ENCODE measurements at regions not wholly inside any gene's neighbourhood (a gene's known extent, or its start where the extent isn't known, plus 50 kb on each side); places are given as distances from the start of the nearest gene placed in this dataset.

DNA sequence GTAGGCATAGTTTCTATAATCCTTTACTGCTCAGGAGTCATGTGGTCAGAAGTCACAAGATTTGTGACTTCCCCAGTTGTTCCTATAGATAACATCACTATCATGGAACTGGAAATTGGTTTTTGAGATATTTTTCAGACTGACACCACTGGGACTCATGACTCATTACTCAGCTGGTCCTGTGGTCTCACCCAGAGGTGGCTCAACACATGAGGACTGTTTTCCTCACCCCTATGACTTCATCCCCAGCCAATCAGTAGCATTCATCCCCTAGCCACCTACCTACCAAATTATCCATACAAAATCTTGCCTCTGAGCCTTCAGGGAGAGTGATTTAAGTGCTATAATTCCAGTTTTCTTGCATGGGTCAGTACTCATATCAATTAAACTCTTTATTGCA is 1217.7 kb downstream of the EPHA7 start:
- H3K27ac Mint-ChIP-seq (ENCODE audit: unreplicated experiment): no peak overlapping the region
- DNase-seq (ENCODE audit: extremely low spot score, unreplicated experiment): no peak
- no peak overlapping the region for H3K4me3 Mint-ChIP-seq (ENCODE audit: unreplicated experiment)
- H3K36me3 Mint-ChIP-seq (ENCODE audit: unreplicated experiment): no peaks in the 10 kb centered on the region
- H3K27me3 Mint-ChIP-seq (ENCODE audit: unreplicated experiment): no peaks in the 10 kb centered on the region
- peaks cover 5% of the 10 kb centered on the region for H3K9me3 Mint-ChIP-seq (ENCODE audit: unreplicated experiment)
- TF ChIP-seq, protein P1, sequence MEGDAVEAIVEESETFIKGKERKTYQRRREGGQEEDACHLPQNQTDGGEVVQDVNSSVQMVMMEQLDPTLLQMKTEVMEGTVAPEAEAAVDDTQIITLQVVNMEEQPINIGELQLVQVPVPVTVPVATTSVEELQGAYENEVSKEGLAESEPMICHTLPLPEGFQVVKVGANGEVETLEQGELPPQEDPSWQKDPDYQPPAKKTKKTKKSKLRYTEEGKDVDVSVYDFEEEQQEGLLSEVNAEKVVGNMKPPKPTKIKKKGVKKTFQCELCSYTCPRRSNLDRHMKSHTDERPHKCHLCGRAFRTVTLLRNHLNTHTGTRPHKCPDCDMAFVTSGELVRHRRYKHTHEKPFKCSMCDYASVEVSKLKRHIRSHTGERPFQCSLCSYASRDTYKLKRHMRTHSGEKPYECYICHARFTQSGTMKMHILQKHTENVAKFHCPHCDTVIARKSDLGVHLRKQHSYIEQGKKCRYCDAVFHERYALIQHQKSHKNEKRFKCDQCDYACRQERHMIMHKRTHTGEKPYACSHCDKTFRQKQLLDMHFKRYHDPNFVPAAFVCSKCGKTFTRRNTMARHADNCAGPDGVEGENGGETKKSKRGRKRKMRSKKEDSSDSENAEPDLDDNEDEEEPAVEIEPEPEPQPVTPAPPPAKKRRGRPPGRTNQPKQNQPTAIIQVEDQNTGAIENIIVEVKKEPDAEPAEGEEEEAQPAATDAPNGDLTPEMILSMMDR (IDR thresholded peaks at IDR 0.05): no peak
- H3K4me1 Mint-ChIP-seq (ENCODE audit: unreplicated experiment): no peaks in the 10 kb centered on the region

DNA sequence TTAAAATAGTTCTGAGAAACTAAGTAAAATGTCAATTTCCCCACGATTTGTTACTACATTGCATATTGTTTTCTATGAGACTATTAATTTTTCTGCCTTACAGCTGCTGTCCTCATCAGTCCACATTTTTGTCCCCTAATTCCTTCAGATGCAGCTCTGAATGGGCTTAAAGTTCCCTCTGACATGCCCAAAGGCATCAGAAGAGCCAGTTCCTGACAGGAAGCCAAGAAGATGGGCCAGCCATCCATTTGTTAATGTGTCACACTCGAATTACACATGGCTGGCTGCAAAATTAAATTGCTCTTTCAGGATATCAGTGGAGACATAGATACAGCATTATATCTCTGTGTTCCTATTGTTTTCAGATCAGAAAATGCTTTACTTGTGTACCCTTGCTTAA is 1223.0 kb downstream of the EPHA7 start:
- no peaks in the 10 kb centered on the region for H3K4me1 Mint-ChIP-seq (ENCODE audit: unreplicated experiment)
- TF ChIP-seq, protein P1 (IDR thresholded peaks at IDR 0.05): no peak
- H3K4me3 Mint-ChIP-seq (ENCODE audit: unreplicated experiment): no peak overlapping the region
- H3K36me3 Mint-ChIP-seq (ENCODE audit: unreplicated experiment): no peaks in the 10 kb centered on the region
- DNase-seq (ENCODE audit: extremely low spot score, unreplicated experiment): no peak
- no peaks in the 10 kb centered on the region for H3K27me3 Mint-ChIP-seq (ENCODE audit: unreplicated experiment)
- peaks cover 9% of the 10 kb centered on the region for H3K9me3 Mint-ChIP-seq (ENCODE audit: unreplicated experiment)
- no peak overlapping the region for H3K27ac Mint-ChIP-seq (ENCODE audit: unreplicated experiment)

DNA sequence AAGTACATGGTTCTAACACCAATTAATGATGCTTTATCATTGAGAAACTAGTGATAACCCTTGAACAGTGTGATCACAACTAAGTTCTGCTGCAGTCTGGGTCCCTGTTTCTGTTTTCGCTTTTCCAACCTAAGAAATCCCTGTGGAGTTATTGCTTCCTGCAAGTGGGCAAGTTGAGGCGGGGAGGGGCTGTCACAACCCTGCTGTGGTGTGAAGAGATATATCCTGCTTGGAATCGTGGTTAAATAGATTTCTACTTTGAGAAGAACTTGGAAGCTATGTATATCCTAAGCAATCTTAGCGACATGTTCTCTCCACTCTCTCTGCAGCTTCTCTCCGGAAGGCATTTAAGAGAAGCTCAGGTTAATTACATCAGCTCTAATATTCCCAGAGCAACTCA is 1223.6 kb downstream of the EPHA7 start:
- TF ChIP-seq, protein P1 (IDR thresholded peaks at IDR 0.05): no peak
- no peak overlapping the region for H3K27ac Mint-ChIP-seq (ENCODE audit: unreplicated experiment)
- no peaks in the 10 kb centered on the region for H3K36me3 Mint-ChIP-seq (ENCODE audit: unreplicated experiment)
- H3K4me1 Mint-ChIP-seq (ENCODE audit: unreplicated experiment): no peaks in the 10 kb centered on the region
- no peaks in the 10 kb centered on the region for H3K27me3 Mint-ChIP-seq (ENCODE audit: unreplicated experiment)
- DNase-seq (ENCODE audit: extremely low spot score, unreplicated experiment): no peak
- no peak overlapping the region for H3K4me3 Mint-ChIP-seq (ENCODE audit: unreplicated experiment)
- peaks cover 9% of the 10 kb centered on the region for H3K9me3 Mint-ChIP-seq (ENCODE audit: unreplicated experiment)

DNA sequence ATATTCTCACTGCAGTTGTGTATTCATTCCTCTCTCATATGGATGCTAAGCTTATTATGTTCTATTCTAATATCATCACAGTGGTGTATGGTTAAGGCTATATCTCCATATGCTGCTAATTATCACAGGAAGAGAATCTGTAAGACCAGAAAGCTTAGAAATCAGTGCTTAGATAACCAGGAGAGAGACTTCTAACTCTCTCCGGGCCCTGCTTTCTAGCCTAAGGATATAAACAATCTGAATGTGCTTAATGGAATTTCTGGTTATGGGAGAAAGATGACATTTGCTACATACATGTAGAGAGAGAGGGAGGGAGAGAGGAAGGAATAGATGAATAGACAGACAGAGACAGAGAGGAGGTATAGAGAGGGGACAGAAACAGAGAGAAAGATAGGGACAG is 1231.3 kb downstream of the EPHA7 start:
- DNase-seq (ENCODE audit: extremely low spot score, unreplicated experiment): no peak
- H3K9me3 Mint-ChIP-seq (ENCODE audit: unreplicated experiment): peaks cover 23% of the 10 kb centered on the region
- H3K27ac Mint-ChIP-seq (ENCODE audit: unreplicated experiment): no peak overlapping the region
- H3K27me3 Mint-ChIP-seq (ENCODE audit: unreplicated experiment): no peaks in the 10 kb centered on the region
- peaks cover 6% of the 10 kb centered on the region for H3K4me1 Mint-ChIP-seq (ENCODE audit: unreplicated experiment)
- TF ChIP-seq, protein P1 (IDR thresholded peaks at IDR 0.05): no peak
- H3K36me3 Mint-ChIP-seq (ENCODE audit: unreplicated experiment): no peaks in the 10 kb centered on the region
- no peak overlapping the region for H3K4me3 Mint-ChIP-seq (ENCODE audit: unreplicated experiment)

DNA sequence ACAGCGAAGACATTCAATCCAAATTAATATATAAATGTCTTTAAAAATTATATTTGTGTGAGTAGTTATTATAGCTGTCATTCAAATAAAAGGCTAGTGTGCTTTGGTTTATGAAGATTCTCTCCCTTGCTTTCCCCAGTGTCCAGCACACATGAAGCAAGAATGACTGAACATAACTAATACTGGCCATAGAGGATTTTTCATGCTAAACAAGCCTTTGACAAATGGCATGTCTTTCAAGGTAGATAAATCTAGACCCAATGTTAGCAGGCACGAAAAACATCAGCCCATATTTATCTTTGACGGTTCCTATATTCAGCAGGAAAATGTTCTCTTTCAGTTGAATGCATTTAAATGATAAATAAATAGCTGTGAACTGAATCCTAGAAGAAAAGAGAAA is 1234.4 kb downstream of the EPHA7 start:
- Mint-ChIP-seq H3K4me1 (ENCODE audit: unreplicated experiment) (peaks cover 11% of the 10 kb centered on the region), H3K4me3 (ENCODE audit: unreplicated experiment) (no peak overlapping the region), H3K27ac (ENCODE audit: unreplicated experiment) (no peak overlapping the region), H3K27me3 (ENCODE audit: unreplicated experiment) (no peaks in the 10 kb centered on the region), H3K9me3 (ENCODE audit: unreplicated experiment) (peaks cover 11% of the 10 kb centered on the region), H3K36me3 (ENCODE audit: unreplicated experiment) (no peaks in the 10 kb centered on the region)
- no peak for DNase-seq (ENCODE audit: extremely low spot score, unreplicated experiment)
- TF ChIP-seq, protein P1 (IDR thresholded peaks at IDR 0.05): no peak

All from osteocyte (in vitro differentiated cells).